Pancreas (tissue), 10 donors: ENCODE measurements at regions not wholly inside any gene's neighbourhood (a gene's known extent, or its start where the extent isn't known, plus 50 kb on each side); places are given as distances from the start of the nearest gene placed in this dataset.

Source experiments
- ATAC-seq, 4 donors: fragments of 200-7000 bp; cut with Tn5 transposase; one replicate each; pipeline versions ENCODE4 v1.8.0 to v1.9.1; 2020; ENCODE audit warnings: mild to moderate bottlenecking in 4 of 4, moderate library complexity in 4 of 4
- DNase-seq, 6 donors: peaks; one replicate each; pipeline ENCODE4 v3.0.0-alpha.2; 2020
- FAIRE-seq: peaks from 2 replicates; lab custom pipeline; 2012; peaks lifted over from hg19 to GRCh38; lab: Jason Lieb, UNC
- H3K27ac ChIP-seq, 4 donors: fragments of 200-600 bp; sonication (generic); 1 replicate in 3 of 4; 2 replicates in 1 of 4; pipeline versions ENCODE4 v1.5.0 to v1.8.0; 2020
- H3K27me3 ChIP-seq, 4 donors: fragments of 200-600 bp; one replicate each; pipeline ENCODE4 v1.8.0; 2021
- H3K36me3 ChIP-seq, 3 donors: fragments of 200-600 bp; sonication (generic) in 1 of 3; one replicate each; pipeline versions ENCODE4 v1.5.0 to v1.8.0; 2020 to 2021
- H3K4me1 ChIP-seq, 3 donors: fragments of 200-600 bp; one replicate each; pipeline ENCODE4 v1.8.0; 2021
- H3K4me3 ChIP-seq, 4 donors: fragments of 200-600 bp; sonication (generic) in 2 of 4; one replicate each; pipeline versions ENCODE4 v1.5.0 to v1.8.0; 2020 to 2021
- H3K9me3 ChIP-seq, 4 donors: fragments of 200-600 bp; one replicate each; pipeline ENCODE4 v1.8.0; 2021
- WGBS, 2 donors: extraction: QIAGEN DNeasy Blood & Tissue Kit; methylation state at CpG; one replicate each; pipeline ENCODE4 v1.1.7; 2013; 5-methylcytosine and 5-hydroxymethylcytosine counted together
- intact Hi-C, 3 donors: fragments of 100-400 bp; cut with DNase I; formaldehyde crosslinking; loops; one replicate each; pipeline versions ENCODE4 v1.11.1 to v1.14.2; 2022
- TF ChIP-seq, protein P1 (sequence below), 4 donors: fragments of 200-600 bp; sonication (generic) in 3 of 4; IDR thresholded peaks; one replicate each; pipeline versions ENCODE4 v1.5.0 to v1.8.0; 2021; ENCODE audit warnings: antibody characterized with exemption in 4 of 4
- donor health status: healthy with polysubstance abuse.
- donor health status: DM: no; HTN: no; CAD: no; lungs with moderate emphysema.
- donor health status: DM: no; HTN: no; CAD: no.
- donor health status: control.
- donor health status: control.
- donor health status: Bipolar disorder and iron deficiency.
- donor health status: DM: yes; HTN: yes; CAD: no.
- donor health status: DM: no; HTN: no; CAD: no.
- donor health status: DM: no; HTN: no; CAD: no.
- donor health status: DM: yes; HTN: yes; CAD: no.

DNA sequence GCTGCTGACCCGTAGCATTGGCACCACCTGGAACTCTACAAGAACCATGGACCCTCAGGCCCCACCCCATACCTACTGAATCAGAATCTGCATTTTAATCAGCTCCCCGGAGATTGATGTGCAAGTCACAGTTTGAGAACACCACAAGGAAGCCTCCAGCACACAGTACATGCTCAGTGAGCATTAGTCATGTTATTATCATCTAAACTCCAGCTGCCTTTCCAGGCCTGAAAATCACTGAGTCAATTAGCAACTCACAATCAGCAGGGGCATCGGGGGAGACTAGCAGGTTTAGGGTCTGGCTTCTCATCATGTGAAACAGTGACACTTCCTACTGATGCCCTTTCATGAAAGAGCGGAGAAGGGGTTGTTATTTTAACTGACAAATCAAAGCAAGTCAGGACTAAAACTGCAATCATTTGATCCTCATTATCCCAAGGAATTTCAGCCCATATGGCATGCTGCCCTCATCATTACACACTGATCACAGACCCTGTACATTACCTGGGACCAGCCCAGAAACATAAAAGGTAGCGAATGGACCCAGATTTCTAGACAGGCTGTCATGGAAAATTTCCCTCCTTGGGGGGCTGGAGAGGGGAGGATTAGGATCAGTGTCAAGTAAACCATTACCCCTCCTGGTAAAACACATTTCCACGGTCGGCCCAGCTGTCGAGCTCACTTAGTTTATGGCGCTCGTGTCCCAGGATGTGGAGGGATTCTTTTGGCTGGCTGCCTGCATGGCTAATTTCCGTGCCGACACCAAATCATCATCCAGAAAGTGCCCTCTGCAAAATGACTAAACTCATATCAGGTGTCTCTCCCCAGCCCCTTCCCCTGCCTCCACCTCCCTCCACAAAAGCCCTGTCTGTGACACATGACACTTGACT is 122.8 kb downstream of the PRLHR start:
- Histone ChIP-seq H3K9me3 (no peaks in the 10 kb centered on the region), H3K4me3 (no peak overlapping the region), H3K4me1 (no peaks in the 10 kb centered on the region), H3K36me3 (no peaks in the 10 kb centered on the region), H3K27me3 (peaks cover 0 to 3% (median 0%) of the 10 kb centered on the region in 4 donors), H3K27ac (no peak overlapping the region)
- intact Hi-C loops, result no loop called here
- FAIRE-seq (no peak), DNase-seq (no peak), ATAC-seq (no peak)
- 81 to 87% methylated on average over 12 of the region's 12 CpGs for WGBS, 2 donors
- TF ChIP-seq, protein P1, sequence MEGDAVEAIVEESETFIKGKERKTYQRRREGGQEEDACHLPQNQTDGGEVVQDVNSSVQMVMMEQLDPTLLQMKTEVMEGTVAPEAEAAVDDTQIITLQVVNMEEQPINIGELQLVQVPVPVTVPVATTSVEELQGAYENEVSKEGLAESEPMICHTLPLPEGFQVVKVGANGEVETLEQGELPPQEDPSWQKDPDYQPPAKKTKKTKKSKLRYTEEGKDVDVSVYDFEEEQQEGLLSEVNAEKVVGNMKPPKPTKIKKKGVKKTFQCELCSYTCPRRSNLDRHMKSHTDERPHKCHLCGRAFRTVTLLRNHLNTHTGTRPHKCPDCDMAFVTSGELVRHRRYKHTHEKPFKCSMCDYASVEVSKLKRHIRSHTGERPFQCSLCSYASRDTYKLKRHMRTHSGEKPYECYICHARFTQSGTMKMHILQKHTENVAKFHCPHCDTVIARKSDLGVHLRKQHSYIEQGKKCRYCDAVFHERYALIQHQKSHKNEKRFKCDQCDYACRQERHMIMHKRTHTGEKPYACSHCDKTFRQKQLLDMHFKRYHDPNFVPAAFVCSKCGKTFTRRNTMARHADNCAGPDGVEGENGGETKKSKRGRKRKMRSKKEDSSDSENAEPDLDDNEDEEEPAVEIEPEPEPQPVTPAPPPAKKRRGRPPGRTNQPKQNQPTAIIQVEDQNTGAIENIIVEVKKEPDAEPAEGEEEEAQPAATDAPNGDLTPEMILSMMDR (IDR thresholded peaks at IDR 0.05), result no peak

DNA sequence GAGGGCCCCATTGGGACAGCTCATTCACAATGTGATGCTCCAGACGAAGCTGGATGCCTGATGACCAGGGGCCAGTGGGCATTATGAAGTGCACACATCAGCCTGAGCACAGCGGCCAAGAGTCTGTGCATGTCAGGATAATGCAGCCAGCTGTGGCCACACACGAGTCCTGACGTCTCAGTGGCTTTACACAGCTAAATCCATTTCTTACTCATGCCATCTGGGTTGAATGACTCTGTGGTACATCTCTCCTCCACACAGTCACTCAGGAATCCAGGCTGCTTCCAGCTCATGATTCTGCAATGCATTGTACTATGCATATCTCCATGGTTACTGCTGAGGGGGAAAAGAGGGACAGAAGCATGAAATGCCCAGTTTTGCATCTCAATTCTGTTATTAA is 123.6 kb downstream of the PRLHR start:
- no peak for FAIRE-seq
- intact Hi-C loops, result no loop called here
- no peak for ATAC-seq
- Histone ChIP-seq H3K27me3 (peaks cover 0 to 3% (median 2%) of the 10 kb centered on the region in 4 donors), H3K36me3 (no peaks in the 10 kb centered on the region), H3K4me3 (no peak overlapping the region), H3K27ac (no peak overlapping the region), H3K9me3 (no peaks in the 10 kb centered on the region), H3K4me1 (no peaks in the 10 kb centered on the region)
- TF ChIP-seq, protein P1 (IDR thresholded peaks at IDR 0.05), result no peak
- 83 to 84% methylated on average over 4 of the region's 4 CpGs for WGBS, 2 donors
- no peak for DNase-seq

DNA sequence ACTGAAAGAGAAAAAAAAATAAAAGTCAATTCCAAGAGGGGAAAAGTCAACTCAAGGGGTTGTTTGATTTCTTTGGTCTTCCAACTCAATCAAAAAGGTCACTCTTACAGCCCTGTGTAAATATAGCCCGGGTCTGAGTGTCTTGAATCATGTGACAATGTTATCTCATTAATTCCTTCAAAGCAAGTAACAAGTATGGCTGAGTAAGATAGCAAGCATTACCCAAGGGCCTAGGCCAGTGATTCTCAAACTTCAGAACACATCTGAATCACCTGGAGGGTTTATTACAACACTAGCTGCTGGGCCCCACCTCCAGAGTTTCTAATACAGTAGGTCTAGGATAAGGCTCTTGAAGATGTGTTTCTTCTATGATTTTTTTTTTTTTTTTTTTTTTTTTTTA is 125.0 kb downstream of the PRLHR start:
- H3K27me3 ChIP-seq, result peaks cover 0 to 3% (median under 1%) of the 10 kb centered on the region in 4 donors
- H3K4me3 ChIP-seq, result no peak overlapping the region
- TF ChIP-seq, protein P1 (IDR thresholded peaks at IDR 0.05), result no peak
- 3 to 5% methylated on average over 1 of the region's 1 CpG for WGBS, 2 donors
- ATAC-seq (no peak), FAIRE-seq (no peak), DNase-seq (no peak)
- H3K4me1 ChIP-seq, result no peaks in the 10 kb centered on the region
- H3K9me3 ChIP-seq, result no peaks in the 10 kb centered on the region
- H3K36me3 ChIP-seq, result no peaks in the 10 kb centered on the region
- intact Hi-C loops, result no loop called here
- no peak overlapping the region for H3K27ac ChIP-seq

DNA sequence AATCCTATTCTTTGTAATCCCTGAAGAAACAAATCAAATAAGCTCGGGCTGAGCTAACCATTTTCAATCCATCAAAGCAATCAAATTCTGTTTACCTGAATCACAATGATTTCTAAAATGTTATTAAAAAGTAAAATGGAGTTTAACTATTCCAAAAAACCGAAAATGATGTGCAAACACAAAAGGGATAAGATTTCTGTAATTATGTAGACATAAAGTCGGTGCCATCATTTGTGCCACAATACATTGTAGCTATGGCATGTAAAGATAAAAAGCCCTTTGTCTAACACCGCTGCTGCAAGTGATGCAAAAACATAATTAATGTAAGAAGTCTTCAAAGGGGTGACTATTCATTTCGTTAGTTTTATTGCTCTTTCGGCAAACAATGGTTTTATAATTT is 125.1 kb upstream of the FAM204A start:
- WGBS, 2 donors, result 41 to 44% methylated on average over 6 of the region's 6 CpGs
- DNase-seq, result no peak
- H3K4me3 ChIP-seq, result no peak overlapping the region
- no peaks in the 10 kb centered on the region for H3K36me3 ChIP-seq
- H3K27ac ChIP-seq, result no peak overlapping the region
- TF ChIP-seq, protein P1 (IDR thresholded peaks at IDR 0.05), result no peak
- intact Hi-C loops, result no loop called here
- H3K27me3 ChIP-seq, result peaks cover 0 to 3% (median 0%) of the 10 kb centered on the region in 4 donors
- H3K4me1 ChIP-seq, result no peaks in the 10 kb centered on the region
- no peak for ATAC-seq
- FAIRE-seq, result no peak
- no peaks in the 10 kb centered on the region for H3K9me3 ChIP-seq

DNA sequence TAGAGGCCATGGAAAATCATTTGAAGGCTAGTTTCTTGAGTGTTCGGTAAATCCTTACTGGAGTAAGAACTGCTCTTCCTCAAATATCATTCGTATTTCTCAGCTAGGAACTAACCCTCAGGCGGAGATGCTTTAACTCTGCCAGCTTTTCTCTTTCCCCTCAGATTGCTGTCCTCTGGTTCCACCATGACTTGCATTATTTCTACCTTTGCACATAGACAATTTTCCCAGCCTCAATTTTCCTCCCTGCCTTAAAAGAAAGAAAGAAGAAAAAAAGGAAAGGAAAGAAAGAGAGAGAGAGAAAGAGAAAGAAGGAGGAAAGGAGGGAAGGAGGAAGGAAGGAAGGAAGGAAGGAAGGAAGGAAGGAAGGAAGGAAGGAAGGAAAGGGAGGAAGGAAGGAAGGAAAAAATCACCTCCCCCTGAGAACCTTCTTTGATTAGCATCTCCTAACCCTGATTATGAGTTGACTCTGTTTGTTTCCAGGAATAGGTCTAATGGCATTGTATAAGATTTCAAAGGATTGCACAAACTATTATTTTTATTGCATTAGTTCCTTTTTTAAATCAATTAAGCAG is 123.3 kb upstream of the FAM204A start:
- WGBS, 2 donors, result 83 to 88% methylated on average over 3 of the region's 3 CpGs
- TF ChIP-seq, protein P1 (IDR thresholded peaks at IDR 0.05), result no peak
- Histone ChIP-seq H3K36me3 (no peaks in the 10 kb centered on the region), H3K27me3 (peaks cover 0 to 3% (median 0%) of the 10 kb centered on the region in 4 donors), H3K9me3 (no peaks in the 10 kb centered on the region), H3K27ac (no peak overlapping the region), H3K4me1 (no peaks in the 10 kb centered on the region), H3K4me3 (no peak overlapping the region)
- no peak for FAIRE-seq
- no peak for DNase-seq
- ATAC-seq, result no peak
- intact Hi-C loops, result no loop called here
